ENCODE measurements at regions not wholly inside any gene's neighbourhood (a gene's known extent, or its start where the extent isn't known, plus 50 kb on each side); places are given as distances from the start of the nearest gene placed in this dataset.
"Not testable (repeated sequence)": the region's sequence is repeated elsewhere in the genome, so short reads cannot be mapped to it uniquely, and the experiment has no call there.

- H3K36me3 Mint-ChIP-seq (ENCODE audit: unreplicated experiment) = no peaks in the 10 kb centered on the region
- H3K4me3 Mint-ChIP-seq (ENCODE audit: unreplicated experiment) = no peak overlapping the region
- H3K27me3 Mint-ChIP-seq (ENCODE audit: unreplicated experiment) = no peaks in the 10 kb centered on the region
- TF ChIP-seq, protein P1, sequence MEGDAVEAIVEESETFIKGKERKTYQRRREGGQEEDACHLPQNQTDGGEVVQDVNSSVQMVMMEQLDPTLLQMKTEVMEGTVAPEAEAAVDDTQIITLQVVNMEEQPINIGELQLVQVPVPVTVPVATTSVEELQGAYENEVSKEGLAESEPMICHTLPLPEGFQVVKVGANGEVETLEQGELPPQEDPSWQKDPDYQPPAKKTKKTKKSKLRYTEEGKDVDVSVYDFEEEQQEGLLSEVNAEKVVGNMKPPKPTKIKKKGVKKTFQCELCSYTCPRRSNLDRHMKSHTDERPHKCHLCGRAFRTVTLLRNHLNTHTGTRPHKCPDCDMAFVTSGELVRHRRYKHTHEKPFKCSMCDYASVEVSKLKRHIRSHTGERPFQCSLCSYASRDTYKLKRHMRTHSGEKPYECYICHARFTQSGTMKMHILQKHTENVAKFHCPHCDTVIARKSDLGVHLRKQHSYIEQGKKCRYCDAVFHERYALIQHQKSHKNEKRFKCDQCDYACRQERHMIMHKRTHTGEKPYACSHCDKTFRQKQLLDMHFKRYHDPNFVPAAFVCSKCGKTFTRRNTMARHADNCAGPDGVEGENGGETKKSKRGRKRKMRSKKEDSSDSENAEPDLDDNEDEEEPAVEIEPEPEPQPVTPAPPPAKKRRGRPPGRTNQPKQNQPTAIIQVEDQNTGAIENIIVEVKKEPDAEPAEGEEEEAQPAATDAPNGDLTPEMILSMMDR (IDR thresholded peaks at IDR 0.05) = no peak
- H3K27ac Mint-ChIP-seq (ENCODE audit: unreplicated experiment) = no peak overlapping the region
- no peaks in the 10 kb centered on the region for H3K9me3 Mint-ChIP-seq (ENCODE audit: unreplicated experiment)
- peaks cover 10% of the 10 kb centered on the region for H3K4me1 Mint-ChIP-seq (ENCODE audit: unreplicated experiment)
- no peak for DNase-seq (ENCODE audit: extremely low spot score, unreplicated experiment)
Measured at GRCh38 chr2:230636684-230637271, 75.9 kb upstream of the CAB39 start.

DNA sequence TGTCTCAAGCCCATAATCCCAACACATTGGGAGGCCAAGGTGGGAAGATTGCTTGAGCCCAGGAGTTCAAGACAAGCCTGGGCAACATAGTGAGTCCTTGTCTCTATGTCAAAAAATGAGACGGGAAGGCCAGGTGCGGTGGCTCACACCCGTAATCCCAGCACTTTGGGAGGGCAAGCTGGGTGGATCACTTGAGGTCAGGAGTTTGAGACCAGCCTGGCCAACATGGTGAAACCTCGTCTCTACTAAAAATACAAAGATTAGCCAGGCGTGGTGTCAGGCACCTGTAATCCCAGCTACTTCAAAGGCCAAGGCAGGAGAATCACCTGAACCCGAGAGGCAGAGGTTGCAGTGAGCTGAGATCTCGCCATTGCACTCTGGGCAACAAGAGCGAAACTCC is 75.2 kb upstream of the CAB39 start:
- not testable (repeated sequence) for H3K4me3 Mint-ChIP-seq (ENCODE audit: unreplicated experiment); DNase-seq (ENCODE audit: extremely low spot score, unreplicated experiment); H3K27me3 Mint-ChIP-seq (ENCODE audit: unreplicated experiment); H3K36me3 Mint-ChIP-seq (ENCODE audit: unreplicated experiment); H3K27ac Mint-ChIP-seq (ENCODE audit: unreplicated experiment); H3K9me3 Mint-ChIP-seq (ENCODE audit: unreplicated experiment)
- peaks cover 10% of the 10 kb centered on the region for H3K4me1 Mint-ChIP-seq (ENCODE audit: unreplicated experiment)

- Mint-ChIP-seq H3K27me3 (ENCODE audit: unreplicated experiment) (no peaks in the 10 kb centered on the region), H3K27ac (ENCODE audit: unreplicated experiment) (no peak overlapping the region), H3K4me3 (ENCODE audit: unreplicated experiment) (no peak overlapping the region), H3K36me3 (ENCODE audit: unreplicated experiment) (no peaks in the 10 kb centered on the region), H3K4me1 (ENCODE audit: unreplicated experiment) (peaks cover 7% of the 10 kb centered on the region), H3K9me3 (ENCODE audit: unreplicated experiment) (no peaks in the 10 kb centered on the region)
- TF ChIP-seq, protein P1 (IDR thresholded peaks at IDR 0.05) = no peak
- no peak for DNase-seq (ENCODE audit: extremely low spot score, unreplicated experiment)
Measured at GRCh38 chr2:230640540-230641011, 72.1 kb upstream of the CAB39 start.

- Mint-ChIP-seq H3K9me3 (ENCODE audit: unreplicated experiment) (no peaks in the 10 kb centered on the region), H3K27me3 (ENCODE audit: unreplicated experiment) (no peaks in the 10 kb centered on the region), H3K4me1 (ENCODE audit: unreplicated experiment) (peaks cover 7% of the 10 kb centered on the region), H3K36me3 (ENCODE audit: unreplicated experiment) (no peaks in the 10 kb centered on the region), H3K4me3 (ENCODE audit: unreplicated experiment) (no peak overlapping the region), H3K27ac (ENCODE audit: unreplicated experiment) (no peak overlapping the region)
- no peak for DNase-seq (ENCODE audit: extremely low spot score, unreplicated experiment)
- TF ChIP-seq, protein P1 (IDR thresholded peaks at IDR 0.05) = no peak
Measured at GRCh38 chr2:230642966-230643365, 69.7 kb upstream of the CAB39 start.

DNA sequence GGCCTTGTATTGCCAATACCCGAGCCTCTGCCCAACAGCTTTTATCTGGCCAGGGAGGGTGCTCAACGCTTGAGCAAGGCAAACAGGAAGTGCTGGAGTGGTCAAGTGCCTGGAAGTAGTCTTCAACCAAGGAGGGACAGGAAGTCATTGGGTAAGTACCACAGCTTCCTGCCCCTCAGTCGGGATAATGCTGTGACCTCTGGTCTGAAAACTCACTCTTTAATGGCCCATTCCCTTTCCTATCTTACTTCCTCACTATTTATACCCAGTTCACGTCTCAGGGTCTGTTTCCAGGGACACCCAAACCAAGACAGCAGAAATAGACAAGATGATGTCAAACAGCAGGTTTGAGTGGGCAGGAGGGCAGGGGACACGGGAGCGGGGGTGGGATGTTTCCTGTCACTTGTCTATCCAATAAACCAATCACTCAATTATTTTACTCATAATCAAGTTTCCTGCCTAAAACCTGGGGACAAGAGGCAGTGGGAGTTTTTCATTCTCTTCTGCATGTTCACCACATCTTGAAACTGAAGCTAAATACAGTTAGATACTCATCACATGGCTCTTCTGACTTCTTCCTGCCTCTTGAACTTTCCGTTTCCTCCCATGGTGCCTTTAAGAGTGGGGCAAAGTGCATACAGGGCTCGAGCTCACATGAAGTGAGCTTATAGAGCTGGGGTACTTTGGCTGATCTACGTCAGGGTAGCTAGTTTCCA is 68.9 kb upstream of the CAB39 start:
- Mint-ChIP-seq H3K36me3 (ENCODE audit: unreplicated experiment) (no peaks in the 10 kb centered on the region), H3K9me3 (ENCODE audit: unreplicated experiment) (no peaks in the 10 kb centered on the region), H3K27ac (ENCODE audit: unreplicated experiment) (no peak overlapping the region), H3K4me1 (ENCODE audit: unreplicated experiment) (peaks cover 7% of the 10 kb centered on the region), H3K4me3 (ENCODE audit: unreplicated experiment) (no peak overlapping the region), H3K27me3 (ENCODE audit: unreplicated experiment) (no peaks in the 10 kb centered on the region)
- TF ChIP-seq, protein P1 (IDR thresholded peaks at IDR 0.05) = no peak
- no peak for DNase-seq (ENCODE audit: extremely low spot score, unreplicated experiment)
